ENCODE measurements at regions not wholly inside any gene's neighbourhood (a gene's known extent, or its start where the extent isn't known, plus 50 kb on each side); places are given as distances from the start of the nearest gene placed in this dataset.

GRCh38 chr5:35319333-35320002 lies 89.2 kb upstream of the PRLR start:
- Histone ChIP-seq H3K9me3 (no peaks in the 10 kb centered on the region), H3K27me3 (no peaks in the 10 kb centered on the region), H3K4me3 (no peak overlapping the region), H3K4me1 (no peaks in the 10 kb centered on the region), H3K27ac (no peak overlapping the region), H3K36me3 (no peaks in the 10 kb centered on the region)
- intact Hi-C loops (cut with DNase I), result no loop called here
- FAIRE-seq, result no peak
- TF ChIP-seq CTCF (IDR thresholded peaks at IDR 0.05), result no peak
- WGBS, 2 donors, result 72 to 79% methylated on average over 4 of the region's 4 CpGs
- ATAC-seq, result peak in 2 of 4 donors; percentile 55 to 80
- DNase-seq, result peak in 3 of 6 donors; percentile 21 to 62 (median 39)

GRCh38 chr5:35317586-35317985 lies 87.3 kb upstream of the PRLR start:
- Histone ChIP-seq H3K27ac (no peak overlapping the region), H3K4me3 (no peak overlapping the region), H3K4me1 (no peaks in the 10 kb centered on the region), H3K27me3 (no peaks in the 10 kb centered on the region), H3K9me3 (no peaks in the 10 kb centered on the region), H3K36me3 (no peaks in the 10 kb centered on the region)
- no peak for TF ChIP-seq CTCF (IDR thresholded peaks at IDR 0.05)
- ATAC-seq, result no peak
- no peak for DNase-seq
- no peak for FAIRE-seq
- 90 to 92% methylated on average over 2 of the region's 2 CpGs for WGBS, 2 donors
- intact Hi-C loops (cut with DNase I), result no loop called here

GRCh38 chr5:35316611-35317274 lies 86.5 kb upstream of the PRLR start:
- Histone ChIP-seq H3K36me3 (no peaks in the 10 kb centered on the region), H3K27me3 (no peaks in the 10 kb centered on the region), H3K4me3 (no peak overlapping the region), H3K27ac (no peak overlapping the region), H3K4me1 (no peaks in the 10 kb centered on the region), H3K9me3 (no peaks in the 10 kb centered on the region)
- FAIRE-seq (no peak), ATAC-seq (no peak), DNase-seq (no peak)
- WGBS, 2 donors, result 86 to 87% methylated on average over 4 of the region's 4 CpGs
- intact Hi-C loops (cut with DNase I), result no loop called here
- TF ChIP-seq CTCF (IDR thresholded peaks at IDR 0.05), result no peak

GRCh38 chr5:35313291-35313690 lies 83.0 kb upstream of the PRLR start:
- Histone ChIP-seq H3K36me3 (no peaks in the 10 kb centered on the region), H3K4me3 (no peak overlapping the region), H3K4me1 (peaks cover 0 to 17% (median 0%) of the 10 kb centered on the region in 3 donors), H3K27me3 (no peaks in the 10 kb centered on the region), H3K9me3 (no peaks in the 10 kb centered on the region), H3K27ac (no peak overlapping the region)
- intact Hi-C loops (cut with DNase I), result no loop called here
- FAIRE-seq (no peak), DNase-seq (no peak), ATAC-seq (peak in 1 of 4 donors; percentile 32)
- no peak for TF ChIP-seq CTCF (IDR thresholded peaks at IDR 0.05)
- WGBS, 2 donors, result 61 to 65% methylated on average over 2 of the region's 2 CpGs

GRCh38 chr5:35312267-35312666 lies 82.0 kb upstream of the PRLR start:
- H3K27ac ChIP-seq, result no peak overlapping the region
- intact Hi-C loops (cut with DNase I), result no loop called here

More at GRCh38 chr5:35312267-35312666, 82.0 kb upstream of the PRLR start:
- no peak for TF ChIP-seq CTCF (IDR thresholded peaks at IDR 0.05)
- Histone ChIP-seq H3K4me3 (no peak overlapping the region), H3K4me1 (peaks cover 0 to 17% (median 0%) of the 10 kb centered on the region in 3 donors), H3K27me3 (no peaks in the 10 kb centered on the region), H3K36me3 (no peaks in the 10 kb centered on the region), H3K9me3 (no peaks in the 10 kb centered on the region)
- DNase-seq, result no peak
- no peak for FAIRE-seq
- no peak for ATAC-seq
- 62 to 86% methylated on average over 1 of the region's 1 CpG for WGBS, 2 donors
